DND-41 (cell line): ENCODE measurements at regions not wholly inside any gene's neighbourhood (a gene's known extent, or its start where the extent isn't known, plus 50 kb on each side); places are given as distances from the start of the nearest gene placed in this dataset.

ENCODE experiments used
- ATAC-seq: fragments of 200-7000 bp; cut with Tn5 transposase; 3 replicates; pipeline ENCODE4 v1.9.1; 2021; ENCODE audit warnings: low read depth; ENCODE audit not compliant: insufficient read depth
- DNase-seq: peaks from one replicate; pipeline ENCODE4 v3.0.0-alpha.2; 2020
- H2AFZ ChIP-seq: 2 replicates; pipeline ENCODE4 v1.6.0; 2012; ENCODE audit warnings: low read depth, low read length
- H3K27ac ChIP-seq: 2 replicates; pipeline ENCODE4 v1.5.1; 2012; ENCODE audit warnings: low read length, inconsistent platforms
- H3K27me3 ChIP-seq: fragments of 200-600 bp; sonication (generic); 2 replicates; pipeline ENCODE4 v1.6.0; 2012; ENCODE audit warnings: low read length, mild to moderate bottlenecking, inconsistent platforms; ENCODE audit not compliant: insufficient read depth, poor library complexity
- H3K36me3 ChIP-seq: 2 replicates; pipeline ENCODE4 v1.5.1; 2012; ENCODE audit warnings: low read length, inconsistent platforms; ENCODE audit not compliant: insufficient read depth
- H3K4me1 ChIP-seq: 2 replicates; pipeline ENCODE4 v1.5.1; 2012; ENCODE audit warnings: mild to moderate bottlenecking, low read length; ENCODE audit not compliant: insufficient read depth
- H3K4me2 ChIP-seq: 2 replicates; pipeline ENCODE4 v1.6.0; 2012; ENCODE audit warnings: mild to moderate bottlenecking, moderate library complexity, low read length, inconsistent platforms; ENCODE audit not compliant: insufficient read depth
- H3K4me3 ChIP-seq, 2 experiments: fragments of 200-600 bp in 1 of 2; shearing (Covaris generic) in 1 of 2; 2 replicates each; pipeline ENCODE4 v1.5.1; 2012 to 2016; ENCODE audit warnings: inconsistent platforms in 2 of 2, low read length in 2 of 2, mild to moderate bottlenecking in 2 of 2, low read depth in 1 of 2, moderate library complexity in 1 of 2
- H3K79me2 ChIP-seq: 2 replicates; pipeline ENCODE4 v1.6.0; 2012; ENCODE audit warnings: low read length, inconsistent platforms; ENCODE audit not compliant: insufficient read depth
- H3K9ac ChIP-seq: 2 replicates; pipeline ENCODE4 v1.6.0; 2012; ENCODE audit warnings: low read depth, mild to moderate bottlenecking, inconsistent platforms, low read length, moderate library complexity
- H3K9me3 ChIP-seq: 2 replicates; pipeline ENCODE4 v1.5.1; 2012; ENCODE audit warnings: low read length, moderate library complexity, mild to moderate bottlenecking, inconsistent platforms; ENCODE audit not compliant: insufficient read depth, severe bottlenecking
- H4K20me1 ChIP-seq: 2 replicates; pipeline ENCODE4 v1.6.0; 2012; ENCODE audit warnings: low read length; ENCODE audit not compliant: insufficient read depth
- EZH2 ChIP-seq: IDR thresholded peaks from 3 replicates; pipeline ENCODE4 v1.6.1; 2012; ENCODE audit warnings: borderline replicate concordance, low read depth, mild to moderate bottlenecking, moderate library complexity, low read length, inconsistent platforms; ENCODE audit not compliant: severe bottlenecking
- TF ChIP-seq, protein P1 (sequence below): IDR thresholded peaks from 2 replicates; pipeline ENCODE4 v1.5.1; 2012; ENCODE audit warnings: borderline replicate concordance, low read length, moderate library complexity, mild to moderate bottlenecking; ENCODE audit not compliant: poor library complexity, severe bottlenecking; ENCODE audit errors: extremely low read depth

DNA sequence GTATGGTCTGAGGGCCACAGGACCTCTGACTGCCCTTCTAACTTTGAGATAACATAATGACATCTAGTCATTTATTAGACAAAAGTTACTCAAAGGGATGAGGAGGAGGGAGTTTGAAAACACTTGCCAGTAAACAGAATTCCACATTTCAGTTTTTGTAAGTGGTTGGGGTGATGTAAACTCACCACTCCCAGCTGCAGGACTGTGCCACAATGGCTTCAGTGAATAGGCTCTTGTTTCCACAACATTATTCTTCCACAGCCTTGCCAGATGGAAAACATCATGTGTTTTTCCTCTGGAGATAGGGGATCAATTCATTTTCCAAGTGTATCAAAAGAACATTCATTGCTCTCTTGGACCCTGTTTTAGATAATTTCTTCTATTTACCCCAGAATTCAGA is 147.2 kb upstream of the BDNF start:
- ATAC-seq (no peak), DNase-seq (no peak)
- TF ChIP-seq EZH2, result no peak
- TF ChIP-seq, protein P1, sequence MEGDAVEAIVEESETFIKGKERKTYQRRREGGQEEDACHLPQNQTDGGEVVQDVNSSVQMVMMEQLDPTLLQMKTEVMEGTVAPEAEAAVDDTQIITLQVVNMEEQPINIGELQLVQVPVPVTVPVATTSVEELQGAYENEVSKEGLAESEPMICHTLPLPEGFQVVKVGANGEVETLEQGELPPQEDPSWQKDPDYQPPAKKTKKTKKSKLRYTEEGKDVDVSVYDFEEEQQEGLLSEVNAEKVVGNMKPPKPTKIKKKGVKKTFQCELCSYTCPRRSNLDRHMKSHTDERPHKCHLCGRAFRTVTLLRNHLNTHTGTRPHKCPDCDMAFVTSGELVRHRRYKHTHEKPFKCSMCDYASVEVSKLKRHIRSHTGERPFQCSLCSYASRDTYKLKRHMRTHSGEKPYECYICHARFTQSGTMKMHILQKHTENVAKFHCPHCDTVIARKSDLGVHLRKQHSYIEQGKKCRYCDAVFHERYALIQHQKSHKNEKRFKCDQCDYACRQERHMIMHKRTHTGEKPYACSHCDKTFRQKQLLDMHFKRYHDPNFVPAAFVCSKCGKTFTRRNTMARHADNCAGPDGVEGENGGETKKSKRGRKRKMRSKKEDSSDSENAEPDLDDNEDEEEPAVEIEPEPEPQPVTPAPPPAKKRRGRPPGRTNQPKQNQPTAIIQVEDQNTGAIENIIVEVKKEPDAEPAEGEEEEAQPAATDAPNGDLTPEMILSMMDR, result no peak

DNA sequence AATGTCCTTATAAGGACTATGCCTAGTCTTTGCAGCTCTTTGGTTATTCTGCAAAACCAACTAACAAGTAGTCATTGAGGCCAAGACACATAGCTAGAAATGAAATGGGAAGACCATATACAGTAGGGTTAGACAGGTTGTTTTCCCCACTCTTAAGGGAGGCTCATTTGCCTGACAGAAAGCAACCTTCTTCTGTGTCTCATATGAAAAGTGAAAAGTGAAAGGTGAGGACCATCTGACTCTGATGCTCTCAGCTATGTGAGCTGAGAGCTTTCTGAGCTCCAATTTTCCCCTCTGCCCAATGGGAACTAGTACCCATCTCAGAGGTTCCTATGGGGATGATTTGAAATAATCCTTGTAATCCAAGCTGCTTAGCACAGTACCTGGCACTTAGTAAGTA is 142.0 kb upstream of the BDNF start:
- Histone ChIP-seq H3K9me3 (no peaks in the 10 kb centered on the region), H4K20me1 (no peaks in the 10 kb centered on the region), H3K79me2 (no peaks in the 10 kb centered on the region), H2AFZ (no peak overlapping the region), H3K4me3 (no peak overlapping the region), H3K4me1 (no peaks in the 10 kb centered on the region), H3K9ac (no peak overlapping the region), H3K27me3 (no peaks in the 10 kb centered on the region), H3K36me3 (no peaks in the 10 kb centered on the region), H3K4me2 (no peak overlapping the region), H3K27ac (no peak overlapping the region)
- no peak for DNase-seq
- TF ChIP-seq, protein P1, result no peak
- TF ChIP-seq EZH2, result no peak
- ATAC-seq, result no peak

More for the DNA sequence above, 147.2 kb upstream of the BDNF start:
- Histone ChIP-seq H4K20me1 (no peaks in the 10 kb centered on the region), H3K27me3 (no peaks in the 10 kb centered on the region), H3K36me3 (no peaks in the 10 kb centered on the region), H3K9ac (no peak overlapping the region), H3K4me2 (no peak overlapping the region), H2AFZ (no peak overlapping the region), H3K79me2 (no peaks in the 10 kb centered on the region), H3K9me3 (peaks cover 3% of the 10 kb centered on the region), H3K27ac (no peak overlapping the region), H3K4me3 (no peak overlapping the region), H3K4me1 (no peaks in the 10 kb centered on the region)

DNA sequence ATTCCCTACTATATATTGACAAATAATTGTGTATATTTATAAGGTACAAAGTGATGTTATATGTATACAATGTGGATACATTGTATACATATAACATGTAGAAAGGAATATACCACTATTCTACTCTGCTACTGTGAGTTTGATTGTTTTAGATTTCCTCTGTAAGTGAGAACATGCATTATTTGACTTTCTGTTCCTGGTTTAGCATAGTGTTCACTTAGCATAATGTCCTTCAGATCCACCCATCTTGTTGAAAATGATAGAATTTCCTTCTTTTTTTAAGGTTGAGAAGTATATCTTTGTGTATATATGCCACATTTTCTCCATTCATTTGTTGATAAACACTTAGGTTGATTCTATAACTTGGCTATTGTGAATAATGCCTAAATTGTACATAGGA is 140.8 kb upstream of the BDNF start:
- Histone ChIP-seq H3K36me3 (no peaks in the 10 kb centered on the region), H3K4me2 (no peak overlapping the region), H3K27me3 (no peaks in the 10 kb centered on the region), H3K9ac (no peak overlapping the region), H3K4me1 (no peaks in the 10 kb centered on the region), H3K4me3 (no peak overlapping the region), H3K9me3 (no peaks in the 10 kb centered on the region), H3K79me2 (no peaks in the 10 kb centered on the region), H2AFZ (no peak overlapping the region), H3K27ac (no peak overlapping the region), H4K20me1 (no peaks in the 10 kb centered on the region)
- DNase-seq, result no peak
- ATAC-seq, result no peak
- TF ChIP-seq, protein P1, result no peak
- TF ChIP-seq EZH2, result no peak

DNA sequence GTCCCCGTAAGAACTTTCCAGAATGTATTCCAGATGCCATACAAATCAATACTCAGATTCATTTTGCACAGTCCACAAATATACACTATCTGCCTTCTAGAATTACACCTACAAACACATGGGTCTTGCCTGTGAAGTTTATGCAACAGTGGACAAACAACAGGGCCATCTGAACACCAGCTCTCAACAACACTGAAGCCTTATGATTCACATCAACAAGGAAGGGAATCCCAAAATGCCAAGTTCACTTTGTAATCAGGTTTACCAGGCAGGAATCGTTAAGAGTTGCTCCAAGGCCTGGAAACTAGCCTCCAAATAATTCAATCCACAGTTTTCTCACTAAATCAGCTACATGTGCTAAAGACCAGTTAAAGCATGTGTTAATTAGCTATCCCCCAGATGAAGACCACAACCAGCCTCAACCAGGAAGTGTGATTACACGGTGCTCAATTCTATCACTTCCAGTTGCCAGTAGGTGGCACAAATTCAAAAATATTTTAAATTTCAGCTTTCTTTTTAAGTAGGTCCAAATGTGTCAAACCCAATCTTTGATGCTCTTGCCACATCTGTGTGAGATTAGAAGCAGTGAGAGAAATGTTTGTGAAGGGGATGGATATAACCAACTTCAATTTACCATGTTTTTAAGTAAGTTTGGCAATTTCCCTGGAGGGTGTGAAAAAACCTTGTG is 139.1 kb upstream of the BDNF start:
- H3K4me3 ChIP-seq, result no peak overlapping the region
- H3K4me2 ChIP-seq, result no peak overlapping the region
- no peak overlapping the region for H3K27ac ChIP-seq
- no peaks in the 10 kb centered on the region for H3K9me3 ChIP-seq
- H3K36me3 ChIP-seq, result no peaks in the 10 kb centered on the region
- H3K9ac ChIP-seq, result no peak overlapping the region
- TF ChIP-seq EZH2, result no peak
- TF ChIP-seq, protein P1, result peak; percentile 43
- H3K4me1 ChIP-seq, result no peaks in the 10 kb centered on the region
- H3K27me3 ChIP-seq, result no peaks in the 10 kb centered on the region
- ATAC-seq (0 out of 3 replicates have a peak, but pooled peaks have one; percentile 40), DNase-seq (no peak)
- H2AFZ ChIP-seq, result no peak overlapping the region
- no peaks in the 10 kb centered on the region for H3K79me2 ChIP-seq
- H4K20me1 ChIP-seq, result no peaks in the 10 kb centered on the region
